ENCODE measurements at regions not wholly inside any gene's neighbourhood (a gene's known extent, or its start where the extent isn't known, plus 50 kb on each side); places are given as distances from the start of the nearest gene placed in this dataset.

- CTCF ChIA-PET (ENCODE audit: low intra/inter-chr PET ratio) = no interaction called here
- no TSS peak for BruUV-seq (replicated peaks)
Observed at GRCh38 chr9:86563936-86564335, 209.7 kb upstream of the TUT7 start.

More at GRCh38 chr9:86563936-86564335, 209.7 kb upstream of the TUT7 start:
- H3K27me3 ChIP-seq (ENCODE audit: control insufficient read depth in 2 of 2, insufficient read depth in 2 of 2, low read length in 2 of 2) = peaks cover 0 to 4% of the 10 kb centered on the region in 2 experiments; a peak in 2 of 5 replicates
- no peaks in the 10 kb centered on the region for H3K36me3 ChIP-seq (ENCODE audit: control insufficient read depth, insufficient read depth, low read length)
- in situ Hi-C loops (cut with MboI) = no loop called here
- H3K27ac ChIP-seq (ENCODE audit: extremely low read depth, low read depth, low read length) = no peak overlapping the region
- no peak for FAIRE-seq
- H3K79me2 ChIP-seq (ENCODE audit: control insufficient read depth, insufficient read depth, low read length) = no peaks in the 10 kb centered on the region
- intact Hi-C loops (cut with micrococcal nuclease) = no loop called here
- H3K9me1 ChIP-seq (ENCODE audit: control insufficient read depth, insufficient read depth, low read length) = no peaks in the 10 kb centered on the region
- no peak for TF ChIP-seq ZNF324 (CRISPR knock-in tag; IDR thresholded peaks at IDR 0.05)
- no peak for TF ChIP-seq ZBTB43 (CRISPR knock-in tag; IDR thresholded peaks at IDR 0.05)
- no peak for TF ChIP-seq RBM17 (IDR thresholded peaks at IDR 0.05; ENCODE audit: borderline replicate concordance, low read depth, low read length)
- no peak for TF ChIP-seq ZBTB11 (CRISPR knock-in tag; IDR thresholded peaks at IDR 0.05)
- no peak for TF ChIP-seq KDM2B (CRISPR knock-in tag; IDR thresholded peaks at IDR 0.05)
- POLR2A ChIA-PET = no interaction called here
- H3K4me2 ChIP-seq (ENCODE audit: insufficient read depth, low read length) = no peak overlapping the region
- no peaks in the 10 kb centered on the region for H3K9me3 ChIP-seq (replicated peaks; ENCODE audit: control insufficient read depth, insufficient read depth, low read depth, low read length)
- 0% methylated on average over 4 of the region's 5 CpGs for WGBS (ENCODE audit: insufficient coverage, low coverage, missing lambda C conversion rate)
- no peaks in the 10 kb centered on the region for H3K4me1 ChIP-seq (replicated peaks in 1 of 2; ENCODE audit: control insufficient read depth in 2 of 2, insufficient read depth in 2 of 2, low read length in 2 of 2)
- DNase-seq (ENCODE audit: extremely low read depth in 1 of 4, low spot score in 3 of 4) = no peak
- H4K20me1 ChIP-seq (replicated peaks; ENCODE audit: control insufficient read depth, insufficient read depth, low read length) = no peaks in the 10 kb centered on the region
- H2AFZ ChIP-seq (ENCODE audit: low read depth, low read length) = no peak overlapping the region
- ATAC-seq = no peak
- no peak overlapping the region for H3K4me3 ChIP-seq
- no peak overlapping the region for H3K9ac ChIP-seq (ENCODE audit: insufficient read depth in 1 of 2, low read depth in 2 of 2, low read length in 2 of 2)

All from K562 (cell line).